Left ventricle myocardium inferior (tissue), 1 donor: ENCODE measurements at regions not wholly inside any gene's neighbourhood (a gene's known extent, or its start where the extent isn't known, plus 50 kb on each side); places are given as distances from the start of the nearest gene placed in this dataset.
A peak's percentile ranks its signal among the peaks of the same experiment; 100 is the strongest.

ENCODE experiments used
- DNase-seq: peaks from one replicate; pipeline ENCODE4 v3.0.0-alpha.2; 2020
- H3K27ac ChIP-seq: fragments of 200-600 bp; replicated peaks from 2 replicates; pipeline ENCODE4 v1.8.0; 2021
- H3K27me3 ChIP-seq: fragments of 200-600 bp; 2 replicates; pipeline ENCODE4 v1.8.0; 2021; ENCODE audit warnings: low read depth
- H3K36me3 ChIP-seq: fragments of 200-600 bp; 2 replicates; pipeline ENCODE4 v1.8.0; 2021
- H3K4me1 ChIP-seq: fragments of 200-600 bp; 2 replicates; pipeline ENCODE4 v1.8.0; 2021
- H3K4me3 ChIP-seq: fragments of 200-600 bp; 2 replicates; pipeline ENCODE4 v1.8.0; 2021; ENCODE audit warnings: mild to moderate bottlenecking, moderate library complexity
- H3K9me3 ChIP-seq: fragments of 200-600 bp; replicated peaks from 2 replicates; pipeline ENCODE4 v1.8.0; 2021
- CTCF ChIP-seq: fragments of 200-600 bp; IDR thresholded peaks from 2 replicates; pipeline ENCODE4 v1.8.0; 2021; ENCODE audit warnings: antibody characterized with exemption, mild to moderate bottlenecking, borderline replicate concordance
- intact Hi-C: fragments of 100-400 bp; cut with micrococcal nuclease; formaldehyde crosslinking; loops from one replicate; pipeline ENCODE4 v1.11.0; 2022
- donor health status: DM: no; HTN: yes; CAD: no; lungs with severe emphysema.

DNA sequence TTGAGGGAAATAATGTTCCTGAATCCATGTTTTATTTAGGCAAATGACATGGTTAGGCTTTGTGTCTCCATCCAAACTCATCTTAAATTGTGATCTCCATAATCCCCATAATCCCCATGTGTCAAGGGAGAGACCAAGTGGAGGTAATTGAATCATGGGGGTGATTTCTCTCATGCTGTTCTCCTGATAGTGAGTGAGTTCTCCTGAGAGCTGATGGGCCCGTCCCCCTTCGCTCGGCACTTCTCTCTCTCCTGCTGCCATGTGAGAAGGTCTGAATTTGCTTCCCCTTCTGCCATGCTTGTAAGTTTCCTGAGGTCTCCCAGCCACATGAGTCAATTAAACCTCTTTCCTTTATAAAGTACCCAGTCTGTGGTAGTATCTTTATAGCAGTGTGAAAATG lies 563.0 kb upstream of the NR3C2 start:
- no peak overlapping the region for H3K4me3 ChIP-seq
- H3K9me3 ChIP-seq: no peaks in the 10 kb centered on the region
- H3K4me1 ChIP-seq: no peaks in the 10 kb centered on the region
- no peak for DNase-seq
- H3K27me3 ChIP-seq: no peaks in the 10 kb centered on the region
- intact Hi-C loops: no loop called here
- TF ChIP-seq CTCF: no peak
- H3K27ac ChIP-seq: no peak overlapping the region
- no peaks in the 10 kb centered on the region for H3K36me3 ChIP-seq

DNA sequence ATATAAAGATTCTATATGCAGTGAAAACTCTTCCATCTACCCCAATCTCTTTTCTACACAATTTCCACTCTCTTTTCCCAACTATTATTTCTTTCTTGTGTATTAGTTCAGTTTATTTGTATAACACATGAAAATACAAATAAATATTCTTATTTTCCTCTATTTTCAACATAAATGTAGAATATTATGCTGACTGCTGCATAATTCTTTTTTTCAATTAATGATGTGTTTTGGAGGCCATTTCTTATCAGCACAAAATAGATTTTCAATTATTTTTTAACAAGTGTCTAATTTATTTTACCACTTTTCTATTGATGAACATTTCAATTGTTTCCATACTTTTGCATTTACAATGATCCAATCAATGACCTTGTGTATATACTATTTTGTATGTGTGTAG lies 557.7 kb upstream of the NR3C2 start:
- no peak for TF ChIP-seq CTCF
- Histone ChIP-seq H3K36me3 (no peaks in the 10 kb centered on the region), H3K27me3 (no peaks in the 10 kb centered on the region), H3K27ac (no peak overlapping the region), H3K9me3 (no peaks in the 10 kb centered on the region), H3K4me3 (no peak overlapping the region), H3K4me1 (no peaks in the 10 kb centered on the region)
- intact Hi-C loops: no loop called here
- no peak for DNase-seq

- H3K9me3 ChIP-seq: no peaks in the 10 kb centered on the region
- H3K27me3 ChIP-seq: no peaks in the 10 kb centered on the region
- H3K4me3 ChIP-seq: no peak overlapping the region
- H3K36me3 ChIP-seq: no peaks in the 10 kb centered on the region
- H3K4me1 ChIP-seq: no peaks in the 10 kb centered on the region
- intact Hi-C loops: no loop called here
- H3K27ac ChIP-seq: no peak overlapping the region
- TF ChIP-seq CTCF: peak; percentile 29
- DNase-seq: no peak
Observed at GRCh38 chr4:148998719-148999118, 556.5 kb upstream of the NR3C2 start.

GRCh38 chr4:148986951-148987350 lies 544.7 kb upstream of the NR3C2 start:
- no peak overlapping the region for H3K4me3 ChIP-seq
- no peaks in the 10 kb centered on the region for H3K36me3 ChIP-seq
- no peak for TF ChIP-seq CTCF
- no peaks in the 10 kb centered on the region for H3K27me3 ChIP-seq
- no peak for DNase-seq
- H3K27ac ChIP-seq: no peak overlapping the region
- H3K9me3 ChIP-seq: peaks cover 13% of the 10 kb centered on the region
- intact Hi-C loops: no loop called here
- no peaks in the 10 kb centered on the region for H3K4me1 ChIP-seq

GRCh38 chr4:148984951-148985350 lies 542.7 kb upstream of the NR3C2 start:
- Histone ChIP-seq H3K4me3 (no peak overlapping the region), H3K4me1 (peaks cover 9% of the 10 kb centered on the region), H3K36me3 (no peaks in the 10 kb centered on the region), H3K27me3 (no peaks in the 10 kb centered on the region), H3K9me3 (peaks cover 13% of the 10 kb centered on the region), H3K27ac (no peak overlapping the region)
- intact Hi-C loops: no loop called here
- TF ChIP-seq CTCF: no peak
- no peak for DNase-seq

GRCh38 chr4:148982200-148982599 lies 540.0 kb upstream of the NR3C2 start:
- intact Hi-C loops: no loop called here
- no peaks in the 10 kb centered on the region for H3K36me3 ChIP-seq
- TF ChIP-seq CTCF: no peak
- no peaks in the 10 kb centered on the region for H3K27me3 ChIP-seq
- no peak for DNase-seq
- H3K27ac ChIP-seq: no peak overlapping the region
- no peak overlapping the region for H3K4me3 ChIP-seq
- H3K4me1 ChIP-seq: peaks cover 9% of the 10 kb centered on the region
- peaks cover 13% of the 10 kb centered on the region for H3K9me3 ChIP-seq
